GM12878 (cell line): ENCODE measurements at regions not wholly inside any gene's neighbourhood (a gene's known extent, or its start where the extent isn't known, plus 50 kb on each side); places are given as distances from the start of the nearest gene placed in this dataset.

Experiments used
- ATAC-seq: fragments of 200-7000 bp; cut with Tn5 transposase; 3 replicates; pipeline ENCODE4 v1.9.1; 2020; ENCODE audit warnings: mild to moderate bottlenecking, moderate library complexity
- BruUV-seq: library from RNA; stranded (reverse); fragments of 400-500 nt; replicated peaks from 2 replicates; lab custom pipeline; 2021; lab: Mats Ljungman, UMichigan
- CTCF ChIA-PET: fragments of 300-600 bp; sonication (Branson Sonifier 250); formaldehyde crosslinking; extraction: SDS; loops from one replicate; lab custom pipeline; 2021; ENCODE audit warnings: inconsistent platforms; lab: Yijun Ruan, JAX
- POLR2A ChIA-PET: fragments of 350-600 bp; formaldehyde crosslinking; extraction: SDS; loops from one replicate; lab custom pipeline; 2021; ENCODE audit warnings: inconsistent platforms; lab: Charles Lee
- RAD21 ChIA-PET: fragments of 300-600 bp; sonication (Branson Sonifier 250); formaldehyde crosslinking; loops from one replicate; lab custom pipeline; 2023; ENCODE audit warnings: antibody characterized with exemption; ENCODE audit not compliant: unreplicated experiment; lab: Charles Lee
- SMC1A ChIA-PET: fragments of 300-600 bp; sonication (Branson Sonifier 250); formaldehyde crosslinking; loops from one replicate; lab custom pipeline; 2023; ENCODE audit not compliant: unreplicated experiment, uncharacterized antibody; lab: Charles Lee
- DNase-seq: peaks from one replicate; pipeline ENCODE4 v3.0.0-alpha.2; 2011; ENCODE audit warnings: low read depth, low spot score
- FAIRE-seq: peaks from 3 replicates; lab custom pipeline; 2011; peaks lifted over from hg19 to GRCh38; lab: Jason Lieb, UNC
- H2AFZ ChIP-seq: 2 replicates; pipeline ENCODE4 v1.6.0; 2011; ENCODE audit warnings: low read depth, low read length, control low read depth; ENCODE audit not compliant: control insufficient read depth
- H3K27ac ChIP-seq: 2 replicates; pipeline ENCODE4 v1.5.1; 2011; ENCODE audit warnings: control low read depth; ENCODE audit not compliant: control insufficient read depth, insufficient read depth
- H3K27me3 ChIP-seq, 2 experiments: replicated peaks in 1 of 2; 2 replicates each; pipeline versions ENCODE4 v1.6.0 to v1.6.1; 2011; ENCODE audit warnings: low read length in 1 of 2; ENCODE audit not compliant: control insufficient read depth in 2 of 2, insufficient read depth in 2 of 2
- H3K36me3 ChIP-seq, 2 experiments: 2 replicates each; pipeline ENCODE4 v1.5.1; 2011; ENCODE audit warnings: low read length in 1 of 2; ENCODE audit not compliant: control insufficient read depth in 2 of 2, insufficient read depth in 2 of 2
- H3K4me1 ChIP-seq: 2 replicates; pipeline ENCODE4 v1.6.1; 2011; ENCODE audit warnings: mild to moderate bottlenecking, low read length, moderate library complexity, mixed read lengths; ENCODE audit not compliant: control insufficient read depth, insufficient read depth
- H3K4me2 ChIP-seq: 2 replicates; pipeline ENCODE4 v1.6.0; 2011; ENCODE audit warnings: control low read depth; ENCODE audit not compliant: control insufficient read depth, insufficient read depth
- H3K4me3 ChIP-seq: fragments of 200-600 bp; sonication (generic); 2 replicates; pipeline ENCODE4 v1.5.1; 2016
- H3K79me2 ChIP-seq: 2 replicates; pipeline ENCODE4 v1.6.0; 2011; ENCODE audit warnings: low read length; ENCODE audit not compliant: control insufficient read depth, insufficient read depth
- H3K9ac ChIP-seq: 2 replicates; pipeline ENCODE4 v1.8.0; 2011; ENCODE audit warnings: low read length, control low read depth, mixed read lengths; ENCODE audit not compliant: control insufficient read depth, insufficient read depth
- H3K9me3 ChIP-seq: replicated peaks from 3 replicates; pipeline ENCODE4 v1.5.1; 2011; ENCODE audit warnings: mild to moderate bottlenecking, low read length; ENCODE audit not compliant: control insufficient read depth, insufficient read depth
- H4K20me1 ChIP-seq: 2 replicates; pipeline ENCODE4 v1.6.0; 2011; ENCODE audit not compliant: control insufficient read depth, insufficient read depth
- CHD4 ChIP-seq: fragments of 200-600 bp; sonication (generic); IDR thresholded peaks from 2 replicates; pipeline ENCODE4 v1.6.1; 2016; ENCODE audit warnings: mild to moderate bottlenecking
- GATAD2B ChIP-seq: fragments of 450-650 bp; conservative IDR thresholded peaks from 2 replicates; pipeline ENCODE4 v1.6.1; 2017; ENCODE audit warnings: low read depth, mild to moderate bottlenecking, moderate library complexity
- MYB ChIP-seq: fragments of 150-350 bp; IDR thresholded peaks from 2 replicates; pipeline ENCODE4 v1.6.1; 2014; ENCODE audit warnings: mild to moderate bottlenecking, low read depth, low read length, borderline replicate concordance
- NFIC ChIP-seq: IDR thresholded peaks from 2 replicates; pipeline ENCODE4 v1.6.1; 2012; ENCODE audit warnings: low read depth, mild to moderate bottlenecking, inconsistent platforms, low read length, moderate library complexity
- PAX8 ChIP-seq: fragments of 450-650 bp; IDR thresholded peaks from 2 replicates; pipeline ENCODE4 v1.6.1; 2017; ENCODE audit warnings: mild to moderate bottlenecking, moderate library complexity
- POU2F2 ChIP-seq: IDR thresholded peaks from 3 replicates; pipeline ENCODE4 v1.6.1; 2011; ENCODE audit warnings: low read depth, mild to moderate bottlenecking, low read length, borderline replicate concordance
- RB1 ChIP-seq: fragments of 450-650 bp; formaldehyde crosslinking; IDR thresholded peaks from 2 replicates; pipeline ENCODE4 v1.6.1; 2017; ENCODE audit warnings: mild to moderate bottlenecking, borderline replicate concordance
- RCOR1 ChIP-seq: conservative IDR thresholded peaks from 2 replicates; pipeline ENCODE4 v1.6.1; 2012; ENCODE audit warnings: low read depth, low read length, improper control_type of control experiment
- RELA ChIP-seq: fragments of 450-650 bp; IDR thresholded peaks from 2 replicates; pipeline ENCODE4 v1.8.0; 2014; ENCODE audit warnings: borderline replicate concordance; ENCODE audit not compliant: partially characterized antibody
- SREBF2 ChIP-seq: IDR thresholded peaks from 2 replicates; pipeline ENCODE4 v1.6.1; 2012; ENCODE audit warnings: mild to moderate bottlenecking, low read length
- WRNIP1 ChIP-seq: IDR thresholded peaks from 2 replicates; pipeline ENCODE4 v1.6.1; 2011; ENCODE audit warnings: low read depth, low read length, improper control_type of control experiment, borderline replicate concordance
- whole genome bisulfite sequencing: methylation state at CpG from one replicate; pipeline ENCODE4 v1.1.6; 2016; ENCODE audit warnings: low lambda C conversion rate; ENCODE audit not compliant: insufficient replicate concordance, insufficient coverage; ENCODE audit errors: missing lambda C conversion rate; 5-methylcytosine and 5-hydroxymethylcytosine counted together
- in situ Hi-C: fragments of 300-500 bp; cut with MboI; formaldehyde crosslinking; loops from 9 replicates; pipeline ENCODE4 v1.14.3; 2018; ENCODE audit warnings: mixed read lengths
- intact Hi-C: fragments of 100-400 bp; cut with micrococcal nuclease; formaldehyde crosslinking; loops from one replicate; pipeline ENCODE4 v1.14.2; 2022; ENCODE audit not compliant: unreplicated experiment
- TF ChIP-seq, protein P1 (sequence below), 3 experiments: IDR thresholded peaks in 2 of 3; conservative IDR thresholded peaks in 1 of 3; 2 replicates each; pipeline ENCODE4 v1.5.1; 2011; ENCODE audit warnings: low read depth in 3 of 3, low read length in 3 of 3, mild to moderate bottlenecking in 3 of 3, control low read depth in 2 of 3, moderate library complexity in 2 of 3, inconsistent platforms in 1 of 3, mixed read lengths in 1 of 3; ENCODE audit not compliant: control insufficient read depth in 2 of 3, insufficient read depth in 1 of 3; ENCODE audit errors: extremely low read depth in 1 of 3

DNA sequence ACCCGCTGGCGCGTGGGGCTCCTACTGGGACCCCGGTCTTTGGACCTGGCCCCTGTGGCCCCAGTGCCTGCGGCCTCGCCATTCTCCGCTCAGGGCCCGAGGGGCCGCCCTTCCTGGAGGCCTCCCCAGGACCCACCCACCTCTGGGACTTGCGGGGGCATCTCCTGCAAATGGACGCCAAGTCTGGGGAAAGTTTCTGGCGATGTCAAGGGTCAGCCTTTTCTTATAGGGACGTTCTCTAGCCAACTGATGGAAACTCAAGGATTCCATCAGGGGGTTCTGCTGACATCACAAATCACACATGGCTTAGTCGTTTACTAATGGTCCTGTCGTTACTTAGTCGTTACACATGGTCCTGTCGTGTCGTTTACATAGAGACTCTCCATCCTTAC lies 57.7 kb upstream of the RHOBTB1 start (continued):
- no peak for TF ChIP-seq MYB
- no peak for TF ChIP-seq WRNIP1
- TF ChIP-seq PAX8: no peak
- TF ChIP-seq CHD4: no peak
- TF ChIP-seq GATAD2B: no peak
- no peak for TF ChIP-seq NFIC
- TF ChIP-seq RELA: no peak
- no peak for TF ChIP-seq POU2F2
- TF ChIP-seq RCOR1: no peak
- no peak for TF ChIP-seq RB1

DNA sequence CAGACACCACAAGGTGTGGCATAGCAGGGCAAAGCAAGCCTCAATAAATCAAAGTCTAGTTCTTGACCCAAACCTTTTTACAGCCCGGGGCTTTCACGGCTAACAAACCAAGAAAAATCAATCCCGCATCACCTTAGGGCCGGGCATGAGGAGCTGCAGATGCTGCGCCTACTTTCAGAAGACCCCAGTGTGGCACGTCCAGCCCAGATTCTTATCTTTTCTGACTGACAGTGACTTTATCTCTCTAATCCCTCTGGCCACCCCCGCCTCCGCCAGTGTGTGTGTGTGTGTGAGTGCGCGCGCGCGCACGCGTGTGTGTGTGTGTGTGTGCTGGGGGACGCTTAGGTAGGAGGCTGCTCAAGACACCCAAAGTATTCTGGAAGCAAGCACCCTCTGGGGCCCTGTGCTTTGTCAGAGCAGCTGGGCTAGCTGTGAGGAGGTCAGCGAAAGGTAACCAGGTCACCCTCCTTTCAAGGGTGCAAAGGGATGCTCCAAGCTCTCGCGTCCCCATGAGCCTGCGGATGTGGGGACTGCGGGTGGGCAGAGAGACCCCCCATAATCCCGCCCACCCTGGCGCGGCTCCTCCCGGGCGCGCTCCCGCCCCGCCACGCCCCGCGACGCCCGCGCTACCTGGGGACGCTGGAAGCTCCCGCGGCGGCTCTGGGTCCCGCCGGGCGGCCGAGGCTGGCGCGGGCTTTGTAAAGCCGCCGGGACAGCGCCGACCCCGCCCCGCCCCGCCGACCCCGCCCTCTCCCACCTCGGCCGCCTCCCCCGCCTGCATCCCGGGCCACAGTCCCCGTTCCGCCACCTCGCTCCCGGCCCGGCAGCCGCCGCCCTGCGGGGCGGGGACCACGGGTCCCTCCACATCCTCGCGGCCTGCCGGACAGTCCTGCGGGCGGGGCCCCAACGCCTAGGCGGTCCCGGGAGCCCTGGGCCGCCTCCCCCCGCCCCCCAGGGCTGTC lies 57.1 kb upstream of the RHOBTB1 start:
- BruUV-seq: no TSS peak

More for the DNA sequence above, 57.1 kb upstream of the RHOBTB1 start:
- DNase-seq: no peak
- no peak overlapping the region for H3K9ac ChIP-seq
- in situ Hi-C loops: no loop called here
- no peaks in the 10 kb centered on the region for H3K79me2 ChIP-seq
- TF ChIP-seq, protein P1, sequence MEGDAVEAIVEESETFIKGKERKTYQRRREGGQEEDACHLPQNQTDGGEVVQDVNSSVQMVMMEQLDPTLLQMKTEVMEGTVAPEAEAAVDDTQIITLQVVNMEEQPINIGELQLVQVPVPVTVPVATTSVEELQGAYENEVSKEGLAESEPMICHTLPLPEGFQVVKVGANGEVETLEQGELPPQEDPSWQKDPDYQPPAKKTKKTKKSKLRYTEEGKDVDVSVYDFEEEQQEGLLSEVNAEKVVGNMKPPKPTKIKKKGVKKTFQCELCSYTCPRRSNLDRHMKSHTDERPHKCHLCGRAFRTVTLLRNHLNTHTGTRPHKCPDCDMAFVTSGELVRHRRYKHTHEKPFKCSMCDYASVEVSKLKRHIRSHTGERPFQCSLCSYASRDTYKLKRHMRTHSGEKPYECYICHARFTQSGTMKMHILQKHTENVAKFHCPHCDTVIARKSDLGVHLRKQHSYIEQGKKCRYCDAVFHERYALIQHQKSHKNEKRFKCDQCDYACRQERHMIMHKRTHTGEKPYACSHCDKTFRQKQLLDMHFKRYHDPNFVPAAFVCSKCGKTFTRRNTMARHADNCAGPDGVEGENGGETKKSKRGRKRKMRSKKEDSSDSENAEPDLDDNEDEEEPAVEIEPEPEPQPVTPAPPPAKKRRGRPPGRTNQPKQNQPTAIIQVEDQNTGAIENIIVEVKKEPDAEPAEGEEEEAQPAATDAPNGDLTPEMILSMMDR (IDR thresholded peaks at IDR 0.05 in 2 of 3, conservative IDR thresholded peaks at IDR 0.05 in 1 of 3; ENCODE audit: control insufficient read depth in 2 of 3, extremely low read depth in 1 of 3, insufficient read depth in 1 of 3, low read depth in 3 of 3, low read length in 3 of 3): no peak
- no peak for TF ChIP-seq SREBF2
- H2AFZ ChIP-seq: no peak overlapping the region
- H3K4me1 ChIP-seq: no peaks in the 10 kb centered on the region
- no peak for FAIRE-seq
- SMC1A ChIA-PET: no interaction called here
- ATAC-seq: no peak
- no peaks in the 10 kb centered on the region for H3K36me3 ChIP-seq
- H3K4me2 ChIP-seq: no peak overlapping the region
- no peak overlapping the region for H3K27ac ChIP-seq
- no peak overlapping the region for H3K4me3 ChIP-seq
- H4K20me1 ChIP-seq: no peaks in the 10 kb centered on the region
- RAD21 ChIA-PET: no interaction called here
- WGBS: 34% methylated on average over 21 of the region's 78 CpGs
- POLR2A ChIA-PET: no interaction called here
- no peaks in the 10 kb centered on the region; a peak in 1 of 4 replicates for H3K27me3 ChIP-seq
- CTCF ChIA-PET: no interaction called here
- intact Hi-C loops: no loop called here
- H3K9me3 ChIP-seq: no peaks in the 10 kb centered on the region
